ENCODE measurements at regions not wholly inside any gene's neighbourhood (a gene's known extent, or its start where the extent isn't known, plus 50 kb on each side); places are given as distances from the start of the nearest gene placed in this dataset.

- DNase-seq (ENCODE audit: low spot score in 2 of 2) (no peak), FAIRE-seq (no peak)
Observed at GRCh38 chr2:140064243-140064642, 1284.1 kb upstream of the NXPH2 start.

- DNase-seq (ENCODE audit: low spot score in 2 of 2): no peak
- FAIRE-seq: no peak
Observed at GRCh38 chr2:140063356-140063755, 1283.2 kb upstream of the NXPH2 start.

- peak; percentile 57 for FAIRE-seq
- no peak for DNase-seq (ENCODE audit: low spot score in 2 of 2)
Observed at GRCh38 chr2:140061240-140061639, 1281.0 kb upstream of the NXPH2 start.

- FAIRE-seq (no peak), DNase-seq (ENCODE audit: low spot score in 2 of 2) (no peak)
Observed at GRCh38 chr2:140057928-140058327, 1277.7 kb upstream of the NXPH2 start.

- DNase-seq (ENCODE audit: low spot score in 2 of 2): no peak
- no peak for FAIRE-seq
Observed at GRCh38 chr2:140041811-140042210, 1261.6 kb upstream of the NXPH2 start.

GRCh38 chr2:140041239-140041638 is 1261.0 kb upstream of the NXPH2 start:
- no peak for FAIRE-seq
- DNase-seq (ENCODE audit: low spot score in 2 of 2): no peak

- FAIRE-seq (no peak), DNase-seq (ENCODE audit: low spot score in 2 of 2) (no peak)
Observed at GRCh38 chr2:140033638-140034037, 1253.4 kb upstream of the NXPH2 start.

- no peak for FAIRE-seq
- no peak for DNase-seq (ENCODE audit: low spot score in 2 of 2)
Observed at GRCh38 chr2:140027966-140028365, 1247.8 kb upstream of the NXPH2 start.

GRCh38 chr2:140027320-140027719 is 1247.1 kb upstream of the NXPH2 start:
- FAIRE-seq: no peak
- no peak for DNase-seq (ENCODE audit: low spot score in 2 of 2)

GRCh38 chr2:140023291-140023690 is 1243.1 kb upstream of the NXPH2 start:
- DNase-seq (ENCODE audit: low spot score in 2 of 2) (no peak), FAIRE-seq (no peak)

- FAIRE-seq (no peak), DNase-seq (ENCODE audit: low spot score in 2 of 2) (no peak)
Observed at GRCh38 chr2:140018541-140018940, 1238.4 kb upstream of the NXPH2 start.

- FAIRE-seq (no peak), DNase-seq (ENCODE audit: low spot score in 2 of 2) (no peak)
Observed at GRCh38 chr2:140014204-140014546, 1234.0 kb upstream of the NXPH2 start.

GRCh38 chr2:140013545-140014203 is 1233.5 kb upstream of the NXPH2 start:
- DNase-seq (ENCODE audit: low spot score in 2 of 2) (no peak), FAIRE-seq (no peak)

- no peak for FAIRE-seq
- no peak for DNase-seq (ENCODE audit: low spot score in 2 of 2)
Observed at GRCh38 chr2:140011287-140011686, 1231.1 kb upstream of the NXPH2 start.

GRCh38 chr2:140002110-140002509 is 1221.9 kb upstream of the NXPH2 start:
- FAIRE-seq (no peak), DNase-seq (ENCODE audit: low spot score in 2 of 2) (no peak)

- FAIRE-seq (no peak), DNase-seq (ENCODE audit: low spot score in 2 of 2) (no peak)
Observed at GRCh38 chr2:139992711-139993345, 1212.6 kb upstream of the NXPH2 start.

- no peak for DNase-seq (ENCODE audit: low spot score in 2 of 2)
- no peak for FAIRE-seq
Observed at GRCh38 chr2:139992078-139992477, 1211.9 kb upstream of the NXPH2 start.

- no peak for FAIRE-seq
- DNase-seq (ENCODE audit: low spot score in 2 of 2): no peak
Observed at GRCh38 chr2:139990646-139991335, 1210.6 kb upstream of the NXPH2 start.

- FAIRE-seq: no peak
- no peak for DNase-seq (ENCODE audit: low spot score in 2 of 2)
Observed at GRCh38 chr2:139969323-139969722, 1189.1 kb upstream of the NXPH2 start.

- no peak for DNase-seq (ENCODE audit: low spot score in 2 of 2)
- no peak for FAIRE-seq
Observed at GRCh38 chr2:139968588-139968987, 1188.4 kb upstream of the NXPH2 start.

- DNase-seq (ENCODE audit: low spot score in 2 of 2) (no peak), FAIRE-seq (no peak)
Observed at GRCh38 chr2:139967665-139968064, 1187.5 kb upstream of the NXPH2 start.

All from frontal cortex (tissue), 3 donors.